ENCODE measurements at regions not wholly inside any gene's neighbourhood (a gene's known extent, or its start where the extent isn't known, plus 50 kb on each side); places are given as distances from the start of the nearest gene placed in this dataset.
A peak's percentile ranks its signal among the peaks of the same experiment; 100 is the strongest.
"Not testable (repeated sequence)": the region's sequence is repeated elsewhere in the genome, so short reads cannot be mapped to it uniquely, and the experiment has no call there.

DNA sequence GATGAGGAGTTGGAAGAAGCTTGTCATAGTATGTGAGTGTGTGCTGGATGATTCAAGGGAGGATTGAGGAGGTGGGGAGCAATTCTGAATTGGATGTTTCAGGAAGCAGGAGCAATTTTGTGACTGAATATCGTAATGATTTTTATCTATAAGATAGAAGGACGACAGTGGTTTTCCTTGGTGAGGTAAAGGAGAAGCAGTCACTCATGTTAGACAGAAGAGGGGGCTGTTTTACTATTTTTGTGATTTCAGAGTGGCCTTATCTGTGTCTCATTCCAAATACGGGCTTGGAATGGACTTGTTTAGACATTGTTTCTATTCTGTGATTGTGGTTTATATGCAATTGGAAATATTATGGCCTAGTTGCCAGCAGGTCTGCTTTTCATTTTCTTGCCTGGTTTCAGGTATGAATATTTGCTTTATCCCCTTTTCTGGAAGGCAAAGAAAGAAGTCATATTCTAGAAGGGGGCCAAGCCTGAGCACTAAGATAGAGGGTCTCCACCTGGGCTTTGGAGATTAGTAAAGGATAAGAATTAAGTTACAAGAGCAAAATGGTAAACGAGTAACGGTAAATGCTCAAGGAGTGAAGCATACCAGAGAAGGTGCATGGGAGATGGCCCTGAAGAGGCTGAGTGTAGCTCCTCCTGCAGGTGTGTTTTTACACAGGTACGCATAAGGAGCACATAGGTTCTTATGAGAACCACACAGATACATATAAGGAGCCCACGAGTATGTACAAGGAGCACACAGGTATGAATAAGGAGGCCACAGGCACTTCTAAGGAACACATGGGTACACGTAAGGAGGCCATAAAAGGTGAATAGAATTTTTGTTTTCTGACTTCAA is 124.6 kb upstream of the KCNAB1 start:
- in situ Hi-C loops (cut with HindIII; ENCODE audit: low pct_unique_long_range_greater_than_20kb, low sequenced_read_pairs), result no loop called here
- TF ChIP-seq JUND (IDR thresholded peaks at IDR 0.05; ENCODE audit: low read depth), result no peak
- peak; percentile 11 to 66 for DNase-seq (ENCODE audit: low read depth in 1 of 2, low spot score in 1 of 2)

- no peak for TF ChIP-seq JUND (IDR thresholded peaks at IDR 0.05; ENCODE audit: low read depth)
- in situ Hi-C loops (cut with HindIII; ENCODE audit: low pct_unique_long_range_greater_than_20kb, low sequenced_read_pairs), result no loop called here
Observed at GRCh38 chr3:155996882-155997281, 123.5 kb upstream of the KCNAB1 start.

DNA sequence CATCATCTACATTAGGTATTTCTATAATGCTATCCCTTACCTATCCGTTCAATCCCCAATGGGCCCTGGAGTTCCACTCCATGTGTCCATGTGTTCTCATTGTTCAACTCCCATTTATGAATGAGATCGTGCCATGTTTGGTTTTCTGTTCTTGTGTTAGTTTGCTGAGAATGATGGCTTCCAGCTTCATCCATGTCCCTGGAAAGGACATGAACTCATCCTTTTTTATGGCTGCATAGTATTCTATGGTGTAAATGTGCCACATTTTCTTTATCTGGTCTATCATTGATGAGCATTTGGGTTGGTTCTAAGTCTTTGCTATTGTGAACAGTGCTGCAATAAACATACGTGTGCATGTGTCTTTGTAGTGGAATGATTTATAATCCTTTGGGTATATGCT is 122.2 kb upstream of the KCNAB1 start:
- in situ Hi-C loops (cut with HindIII; ENCODE audit: low pct_unique_long_range_greater_than_20kb, low sequenced_read_pairs), result not testable (repeated sequence)

More at GRCh38 chr3:155996882-155997281, 123.5 kb upstream of the KCNAB1 start:
- no peak for DNase-seq (ENCODE audit: low read depth in 1 of 2, low spot score in 1 of 2)

GRCh38 chr3:156005736-156006135 is 114.6 kb upstream of the KCNAB1 start:
- TF ChIP-seq JUND (IDR thresholded peaks at IDR 0.05; ENCODE audit: low read depth), result no peak
- in situ Hi-C loops (cut with HindIII; ENCODE audit: low pct_unique_long_range_greater_than_20kb, low sequenced_read_pairs), result no loop called here
- no peak for DNase-seq (ENCODE audit: low read depth in 1 of 2, low spot score in 1 of 2)

More for the DNA sequence above, 122.2 kb upstream of the KCNAB1 start:
- DNase-seq (ENCODE audit: low read depth in 1 of 2, low spot score in 1 of 2), result not testable (repeated sequence)

GRCh38 chr3:156010829-156011228 is 109.5 kb upstream of the KCNAB1 start:
- peak; percentile 63 to 69 for DNase-seq (ENCODE audit: low read depth in 1 of 2, low spot score in 1 of 2)
- TF ChIP-seq JUND (IDR thresholded peaks at IDR 0.05; ENCODE audit: low read depth), result no peak
- in situ Hi-C loops (cut with HindIII; ENCODE audit: low pct_unique_long_range_greater_than_20kb, low sequenced_read_pairs), result no loop called here

- no peak for DNase-seq (ENCODE audit: low read depth in 1 of 2, low spot score in 1 of 2)
- TF ChIP-seq JUND (IDR thresholded peaks at IDR 0.05; ENCODE audit: low read depth), result no peak
- in situ Hi-C loops (cut with HindIII; ENCODE audit: low pct_unique_long_range_greater_than_20kb, low sequenced_read_pairs), result no loop called here
Observed at GRCh38 chr3:156014489-156014888, 105.9 kb upstream of the KCNAB1 start.

DNA sequence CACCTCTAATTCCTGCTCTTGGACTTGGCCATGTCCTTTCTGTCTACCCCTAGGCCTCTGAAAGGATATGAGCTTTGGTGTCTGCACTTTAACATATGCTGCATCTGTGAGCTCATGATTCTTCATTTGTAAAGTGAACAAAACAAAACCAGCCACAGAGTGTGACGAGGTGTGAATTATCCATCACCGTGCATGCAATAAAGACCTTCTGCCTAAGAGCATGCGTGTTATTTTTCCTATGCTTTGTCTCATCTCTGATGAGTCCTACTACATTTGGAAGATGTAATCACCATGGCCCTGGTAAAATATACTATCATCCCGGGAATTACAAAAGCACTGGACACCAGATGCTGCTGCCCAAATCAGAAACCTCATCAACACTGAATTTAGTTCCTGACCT is 103.5 kb upstream of the KCNAB1 start:
- in situ Hi-C loops (cut with HindIII; ENCODE audit: low pct_unique_long_range_greater_than_20kb, low sequenced_read_pairs), result no loop called here
- TF ChIP-seq JUND (IDR thresholded peaks at IDR 0.05; ENCODE audit: low read depth), result no peak
- DNase-seq (ENCODE audit: low read depth in 1 of 2, low spot score in 1 of 2), result no peak

- TF ChIP-seq JUND (IDR thresholded peaks at IDR 0.05; ENCODE audit: low read depth), result no peak
- in situ Hi-C loops (cut with HindIII; ENCODE audit: low pct_unique_long_range_greater_than_20kb, low sequenced_read_pairs), result no loop called here
- DNase-seq (ENCODE audit: low read depth in 1 of 2, low spot score in 1 of 2), result no peak
Observed at GRCh38 chr3:156017352-156018030, 102.9 kb upstream of the KCNAB1 start.

DNA sequence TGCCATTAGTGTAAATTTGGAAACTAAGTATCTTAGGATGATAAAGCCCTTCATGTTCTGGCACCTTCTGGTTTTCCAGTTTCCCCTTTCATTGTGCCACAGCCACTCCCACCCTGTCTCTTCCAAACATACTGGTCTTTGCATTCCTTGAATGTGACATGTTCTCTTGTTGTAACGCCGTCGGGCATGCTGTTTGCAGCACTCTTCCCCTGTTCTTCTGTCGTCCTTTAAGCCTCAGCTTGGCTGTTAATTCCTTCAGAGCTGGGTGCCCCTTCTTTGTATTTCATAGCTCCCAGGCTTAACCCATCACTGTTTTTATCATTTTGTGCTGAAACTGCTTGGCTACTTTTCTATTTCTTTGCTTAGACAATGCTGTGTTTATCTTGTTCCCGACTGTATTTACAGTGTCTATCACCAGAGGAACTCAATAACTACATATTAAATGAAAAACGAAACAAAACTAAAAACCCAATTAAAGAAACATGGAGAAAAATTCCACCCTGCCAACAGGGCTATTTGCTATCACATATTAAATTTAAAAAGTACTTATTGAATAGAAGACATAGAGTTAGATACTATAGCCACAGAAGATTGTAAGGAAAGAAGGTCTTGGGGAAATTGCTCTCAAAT is 95.4 kb upstream of the KCNAB1 start:
- peak; percentile 58 to 59 for DNase-seq (ENCODE audit: low read depth in 1 of 2, low spot score in 1 of 2)
- TF ChIP-seq JUND (IDR thresholded peaks at IDR 0.05; ENCODE audit: low read depth), result no peak
- in situ Hi-C loops (cut with HindIII; ENCODE audit: low pct_unique_long_range_greater_than_20kb, low sequenced_read_pairs), result no loop called here

DNA sequence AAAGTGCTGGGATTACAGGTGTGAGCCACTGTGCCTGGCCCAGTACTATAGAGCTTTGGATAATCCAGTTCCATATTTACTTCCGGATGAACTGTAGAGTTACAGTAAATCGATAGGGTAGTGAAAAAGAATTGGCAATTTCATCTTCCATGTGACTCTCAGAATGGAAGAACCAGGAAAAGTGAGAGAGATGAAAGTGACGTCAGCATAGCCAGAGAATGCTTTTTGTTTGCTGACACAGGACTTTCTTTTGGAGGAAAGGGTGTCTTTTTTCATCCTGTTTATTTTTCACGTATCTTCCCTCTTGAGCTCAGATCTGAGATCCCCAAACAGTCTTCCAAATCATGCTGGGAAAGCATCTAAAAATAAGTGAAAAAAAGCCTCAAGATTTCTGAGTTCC is 91.2 kb upstream of the KCNAB1 start:
- in situ Hi-C loops (cut with HindIII; ENCODE audit: low pct_unique_long_range_greater_than_20kb, low sequenced_read_pairs), result no loop called here
- no peak for DNase-seq (ENCODE audit: low read depth in 1 of 2, low spot score in 1 of 2)
- no peak for TF ChIP-seq JUND (IDR thresholded peaks at IDR 0.05; ENCODE audit: low read depth)

- in situ Hi-C loops (cut with HindIII; ENCODE audit: low pct_unique_long_range_greater_than_20kb, low sequenced_read_pairs), result no loop called here
- no peak for TF ChIP-seq JUND (IDR thresholded peaks at IDR 0.05; ENCODE audit: low read depth)
- no peak for DNase-seq (ENCODE audit: low read depth in 1 of 2, low spot score in 1 of 2)
Observed at GRCh38 chr3:156030723-156031122, 89.7 kb upstream of the KCNAB1 start.

- in situ Hi-C loops (cut with HindIII; ENCODE audit: low pct_unique_long_range_greater_than_20kb, low sequenced_read_pairs), result no loop called here
- DNase-seq (ENCODE audit: low read depth in 1 of 2, low spot score in 1 of 2), result no peak
- TF ChIP-seq JUND (IDR thresholded peaks at IDR 0.05; ENCODE audit: low read depth), result no peak
Observed at GRCh38 chr3:156033428-156033827, 87.0 kb upstream of the KCNAB1 start.

- in situ Hi-C loops (cut with HindIII; ENCODE audit: low pct_unique_long_range_greater_than_20kb, low sequenced_read_pairs), result no loop called here
- no peak for DNase-seq (ENCODE audit: low read depth in 1 of 2, low spot score in 1 of 2)
- no peak for TF ChIP-seq JUND (IDR thresholded peaks at IDR 0.05; ENCODE audit: low read depth)
Observed at GRCh38 chr3:156035158-156035557, 85.2 kb upstream of the KCNAB1 start.
